ACC112 (cell line): ENCODE measurements at regions not wholly inside any gene's neighbourhood (a gene's known extent, or its start where the extent isn't known, plus 50 kb on each side); places are given as distances from the start of the nearest gene placed in this dataset.

Experiments used
- H2AFZ ChIP-seq: fragments of 200-600 bp; sonication (generic); one replicate; pipeline ENCODE4 v1.6.0; 2017; ENCODE audit warnings: antibody characterized with exemption, low read length; ENCODE audit not compliant: unreplicated experiment
- H3K27ac ChIP-seq: fragments of 200-600 bp; sonication (generic); 2 replicates; pipeline ENCODE4 v1.5.1; 2014; ENCODE audit warnings: low read depth, mild to moderate bottlenecking, antibody characterized with exemption, low read length, moderate library complexity
- H3K27me3 ChIP-seq: fragments of 200-600 bp; sonication (generic); 2 replicates; pipeline ENCODE4 v1.6.1; 2014; ENCODE audit warnings: mild to moderate bottlenecking, antibody characterized with exemption, low read length, moderate library complexity, mixed read lengths; ENCODE audit not compliant: insufficient read depth
- H3K36me3 ChIP-seq: fragments of 200-600 bp; sonication (generic); 2 replicates; pipeline ENCODE4 v1.6.1; 2016; ENCODE audit warnings: mild to moderate bottlenecking, antibody characterized with exemption, low read length, moderate library complexity, mixed read lengths; ENCODE audit not compliant: insufficient read depth
- H3K4me1 ChIP-seq: fragments of 200-600 bp; sonication (generic); one replicate; pipeline ENCODE4 v1.6.1; 2016; ENCODE audit warnings: low read length, mixed read lengths; ENCODE audit not compliant: insufficient read depth, unreplicated experiment, control insufficient read depth
- H3K4me3 ChIP-seq: fragments of 200-600 bp; sonication (generic); 2 replicates; pipeline ENCODE4 v1.5.1; 2014; ENCODE audit warnings: mild to moderate bottlenecking, low read depth, low read length
- H3K79me2 ChIP-seq: fragments of 200-600 bp; sonication (generic); one replicate; pipeline ENCODE4 v1.6.0; 2016; ENCODE audit warnings: low read length; ENCODE audit not compliant: control insufficient read depth, unreplicated experiment, insufficient read depth

- no peaks in the 10 kb centered on the region for H3K36me3 ChIP-seq
- H3K4me1 ChIP-seq, result no peaks in the 10 kb centered on the region
- H3K79me2 ChIP-seq, result no peaks in the 10 kb centered on the region
- H3K4me3 ChIP-seq, result no peak overlapping the region
- no peaks in the 10 kb centered on the region for H3K27me3 ChIP-seq
- no peak overlapping the region for H2AFZ ChIP-seq
- H3K27ac ChIP-seq, result no peak overlapping the region
Measured at GRCh38 chr6:22737331-22737730, 168.0 kb downstream of the HDGFL1 start.

GRCh38 chr6:22738194-22738593 is 168.8 kb downstream of the HDGFL1 start:
- no peaks in the 10 kb centered on the region for H3K27me3 ChIP-seq
- H2AFZ ChIP-seq, result peak overlapping the region; percentile 45
- no peak overlapping the region for H3K4me3 ChIP-seq
- H3K36me3 ChIP-seq, result no peaks in the 10 kb centered on the region
- no peak overlapping the region for H3K27ac ChIP-seq
- no peaks in the 10 kb centered on the region for H3K79me2 ChIP-seq
- no peaks in the 10 kb centered on the region for H3K4me1 ChIP-seq

- no peak overlapping the region for H3K4me3 ChIP-seq
- no peak overlapping the region for H2AFZ ChIP-seq
- H3K4me1 ChIP-seq, result no peaks in the 10 kb centered on the region
- H3K27me3 ChIP-seq, result no peaks in the 10 kb centered on the region
- no peak overlapping the region for H3K27ac ChIP-seq
- H3K36me3 ChIP-seq, result no peaks in the 10 kb centered on the region
- no peaks in the 10 kb centered on the region for H3K79me2 ChIP-seq
Measured at GRCh38 chr6:22747571-22747970, 178.2 kb downstream of the HDGFL1 start.

- H3K4me1 ChIP-seq, result no peaks in the 10 kb centered on the region
- H2AFZ ChIP-seq, result no peak overlapping the region
- H3K27me3 ChIP-seq, result no peaks in the 10 kb centered on the region
- H3K36me3 ChIP-seq, result no peaks in the 10 kb centered on the region
- H3K79me2 ChIP-seq, result no peaks in the 10 kb centered on the region
- no peak overlapping the region for H3K27ac ChIP-seq
- no peak overlapping the region for H3K4me3 ChIP-seq
Measured at GRCh38 chr6:22748681-22749080, 179.3 kb downstream of the HDGFL1 start.

GRCh38 chr6:22749696-22750095 is 180.3 kb downstream of the HDGFL1 start:
- no peaks in the 10 kb centered on the region for H3K27me3 ChIP-seq
- H3K4me1 ChIP-seq, result peaks cover 4% of the 10 kb centered on the region
- H3K27ac ChIP-seq, result no peak overlapping the region
- no peaks in the 10 kb centered on the region for H3K36me3 ChIP-seq
- H3K79me2 ChIP-seq, result no peaks in the 10 kb centered on the region
- no peak overlapping the region for H2AFZ ChIP-seq
- no peak overlapping the region for H3K4me3 ChIP-seq

- no peaks in the 10 kb centered on the region for H3K36me3 ChIP-seq
- H3K79me2 ChIP-seq, result no peaks in the 10 kb centered on the region
- peaks cover 4% of the 10 kb centered on the region for H3K4me1 ChIP-seq
- no peaks in the 10 kb centered on the region for H3K27me3 ChIP-seq
- H2AFZ ChIP-seq, result no peak overlapping the region
- H3K27ac ChIP-seq, result no peak overlapping the region
- H3K4me3 ChIP-seq, result no peak overlapping the region
Measured at GRCh38 chr6:22751223-22751622, 181.9 kb downstream of the HDGFL1 start.

- no peaks in the 10 kb centered on the region for H3K79me2 ChIP-seq
- peaks cover 4% of the 10 kb centered on the region for H3K4me1 ChIP-seq
- no peak overlapping the region for H3K4me3 ChIP-seq
- H3K27me3 ChIP-seq, result no peaks in the 10 kb centered on the region
- no peaks in the 10 kb centered on the region for H3K36me3 ChIP-seq
- no peak overlapping the region for H3K27ac ChIP-seq
- no peak overlapping the region for H2AFZ ChIP-seq
Measured at GRCh38 chr6:22752522-22752921, 183.2 kb downstream of the HDGFL1 start.

- H3K4me1 ChIP-seq, result peaks cover 4% of the 10 kb centered on the region
Measured at GRCh38 chr6:22754061-22754460, 184.7 kb downstream of the HDGFL1 start.

GRCh38 chr6:22755605-22756004 is 186.2 kb downstream of the HDGFL1 start:
- H3K4me1 ChIP-seq, result peaks cover 4% of the 10 kb centered on the region
- H3K36me3 ChIP-seq, result no peaks in the 10 kb centered on the region

More at GRCh38 chr6:22754061-22754460, 184.7 kb downstream of the HDGFL1 start:
- H2AFZ ChIP-seq, result peak overlapping the region; percentile 12
- H3K79me2 ChIP-seq, result no peaks in the 10 kb centered on the region
- no peaks in the 10 kb centered on the region for H3K27me3 ChIP-seq
- H3K27ac ChIP-seq, result no peak overlapping the region
- no peaks in the 10 kb centered on the region for H3K36me3 ChIP-seq
- H3K4me3 ChIP-seq, result no peak overlapping the region

GRCh38 chr6:22756365-22756764 is 187.0 kb downstream of the HDGFL1 start:
- Histone ChIP-seq H3K36me3 (no peaks in the 10 kb centered on the region), H3K79me2 (no peaks in the 10 kb centered on the region), H3K4me3 (no peak overlapping the region), H2AFZ (no peak overlapping the region), H3K4me1 (peaks cover 4% of the 10 kb centered on the region), H3K27me3 (no peaks in the 10 kb centered on the region), H3K27ac (no peak overlapping the region)

More at GRCh38 chr6:22755605-22756004, 186.2 kb downstream of the HDGFL1 start:
- no peak overlapping the region for H3K27ac ChIP-seq
- no peak overlapping the region for H3K4me3 ChIP-seq
- no peak overlapping the region for H2AFZ ChIP-seq
- H3K79me2 ChIP-seq, result no peaks in the 10 kb centered on the region
- H3K27me3 ChIP-seq, result no peaks in the 10 kb centered on the region

- Histone ChIP-seq H3K36me3 (no peaks in the 10 kb centered on the region), H3K4me1 (peaks cover 6% of the 10 kb centered on the region), H3K79me2 (no peaks in the 10 kb centered on the region), H3K27ac (no peak overlapping the region; the same call in 1 of the 2 replicates), H3K27me3 (no peaks in the 10 kb centered on the region), H2AFZ (no peak overlapping the region), H3K4me3 (no peak overlapping the region)
Measured at GRCh38 chr6:22764496-22764895, 195.1 kb downstream of the HDGFL1 start.
